SJCRH30 (cell line): ENCODE measurements at regions not wholly inside any gene's neighbourhood (a gene's known extent, or its start where the extent isn't known, plus 50 kb on each side); places are given as distances from the start of the nearest gene placed in this dataset.
A peak's percentile ranks its signal among the peaks of the same experiment; 100 is the strongest.

ENCODE experiments used
- DNase-seq, 2 experiments: peaks; one replicate each; pipeline ENCODE4 v3.0.0-alpha.2; 2015 to 2020
- H3K27ac ChIP-seq: fragments of 250-450 bp; sonication (Bioruptor Pico); 2 replicates; pipeline ENCODE4 v1.5.1; 2020; ENCODE audit warnings: mild to moderate bottlenecking, moderate library complexity
- H3K27me3 ChIP-seq: fragments of 250-450 bp; sonication (Bioruptor Pico); 2 replicates; pipeline ENCODE4 v1.5.1; 2020; ENCODE audit warnings: mild to moderate bottlenecking, moderate library complexity
- H3K36me3 ChIP-seq: fragments of 250-450 bp; sonication (Bioruptor Pico); 2 replicates; pipeline ENCODE4 v1.5.1; 2020; ENCODE audit warnings: mild to moderate bottlenecking, moderate library complexity
- H3K4me1 ChIP-seq: fragments of 250-450 bp; sonication (Bioruptor Pico); 2 replicates; pipeline ENCODE4 v1.5.1; 2020; ENCODE audit warnings: mild to moderate bottlenecking, moderate library complexity
- H3K4me3 ChIP-seq: fragments of 250-450 bp; sonication (Bioruptor Pico); 2 replicates; pipeline ENCODE4 v1.5.1; 2020; ENCODE audit warnings: mild to moderate bottlenecking, moderate library complexity
- H3K9me3 ChIP-seq: fragments of 250-450 bp; sonication (Bioruptor Pico); replicated peaks from 2 replicates; pipeline ENCODE4 v1.5.1; 2020; ENCODE audit warnings: mild to moderate bottlenecking, moderate library complexity

DNA sequence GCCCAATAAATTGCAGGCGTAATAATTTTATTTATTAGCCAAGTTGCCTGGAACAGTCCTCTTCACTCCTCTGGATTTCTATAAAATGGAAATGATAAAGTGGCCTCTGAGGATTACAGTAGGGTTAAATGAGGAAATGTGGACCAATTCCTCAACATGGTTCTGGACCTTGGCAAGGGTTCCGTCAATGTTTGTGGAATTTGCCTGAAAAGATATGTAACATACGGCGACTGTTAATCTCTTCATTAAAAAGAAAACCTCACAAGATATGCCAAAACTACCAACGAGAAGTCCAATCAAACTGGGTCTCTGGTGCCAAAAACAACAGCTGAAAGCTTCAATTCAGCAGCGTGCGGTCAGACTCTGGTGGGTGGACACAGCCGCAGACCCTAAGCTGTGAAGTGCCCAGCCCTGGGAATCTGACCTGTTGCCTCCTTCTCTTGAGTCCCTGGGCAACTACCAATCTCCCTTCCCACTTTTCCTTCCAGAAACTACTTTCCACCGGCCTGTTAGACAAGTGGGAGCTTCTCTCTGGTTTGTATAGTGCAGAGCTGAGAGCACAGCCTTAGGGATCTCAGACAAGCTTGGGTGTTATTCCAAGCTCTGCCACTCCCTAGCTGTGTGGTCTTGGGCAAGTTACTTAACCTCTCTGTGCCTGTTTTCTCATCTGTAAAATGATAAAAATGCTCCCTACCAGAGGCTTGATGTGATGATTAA, 190.5 kb upstream of the GSC start:
- H3K9me3 ChIP-seq = no peaks in the 10 kb centered on the region
- H3K36me3 ChIP-seq = no peaks in the 10 kb centered on the region
- no peaks in the 10 kb centered on the region for H3K4me1 ChIP-seq
- no peaks in the 10 kb centered on the region for H3K27me3 ChIP-seq
- DNase-seq = no peak
- H3K27ac ChIP-seq = no peak overlapping the region
- no peak overlapping the region for H3K4me3 ChIP-seq

DNA sequence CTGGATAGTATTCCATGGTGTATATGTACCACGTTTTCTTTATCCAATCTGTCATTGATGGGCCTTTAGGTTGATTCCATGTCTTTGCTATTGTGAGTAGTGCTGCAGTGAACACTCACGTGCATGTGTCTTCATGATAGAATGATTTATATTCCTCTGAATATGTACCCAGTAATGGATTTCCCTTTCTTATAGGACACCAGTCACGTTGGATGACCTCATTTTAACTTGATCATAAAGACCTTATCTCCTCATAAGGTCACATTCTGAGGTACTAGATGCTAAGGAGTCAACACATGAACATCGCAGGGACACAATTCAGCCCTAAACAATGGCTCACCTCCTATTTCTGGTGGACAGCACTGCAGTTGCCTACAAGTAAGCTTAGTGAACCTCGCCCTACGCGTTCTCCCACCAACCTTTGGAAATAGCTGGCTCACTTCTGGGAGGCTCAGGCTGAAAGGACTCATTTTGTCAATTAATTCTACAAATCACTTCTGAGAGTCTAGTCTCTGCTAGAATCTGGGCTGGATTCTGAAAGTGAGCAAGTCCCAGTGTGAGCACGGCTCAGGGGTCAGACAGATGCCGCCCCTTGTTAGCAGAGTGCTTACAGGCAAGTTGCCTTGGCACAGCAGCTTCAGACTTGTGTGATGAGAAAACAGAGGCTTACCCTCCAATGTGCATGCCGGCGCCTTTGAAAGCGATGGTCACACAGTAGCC, 183.8 kb upstream of the GSC start:
- DNase-seq = no peak
- Histone ChIP-seq H3K4me3 (no peak overlapping the region), H3K4me1 (no peaks in the 10 kb centered on the region), H3K36me3 (no peaks in the 10 kb centered on the region), H3K27ac (no peak overlapping the region), H3K9me3 (no peaks in the 10 kb centered on the region), H3K27me3 (no peaks in the 10 kb centered on the region)

DNA sequence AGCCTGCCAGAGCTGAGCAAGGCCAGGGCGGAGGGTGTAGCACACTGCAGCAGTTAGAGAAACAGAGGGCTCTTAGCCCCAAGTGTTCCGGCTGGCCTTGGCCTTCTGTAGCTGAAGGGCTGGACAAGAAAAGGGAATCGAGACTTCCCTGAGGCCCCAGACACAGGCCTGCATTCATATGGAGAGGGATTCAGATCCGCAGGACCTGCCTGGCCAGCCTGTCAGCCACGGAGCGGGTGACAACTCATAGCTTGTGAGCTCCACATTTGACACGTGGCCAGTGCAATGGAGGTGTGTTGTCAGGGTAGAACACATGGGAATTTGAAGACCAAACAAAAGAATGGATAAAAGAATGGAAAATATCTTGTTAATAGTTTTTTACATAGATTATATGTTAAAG, 182.2 kb upstream of the GSC start:
- no peak for DNase-seq
- Histone ChIP-seq H3K4me1 (no peaks in the 10 kb centered on the region), H3K9me3 (no peaks in the 10 kb centered on the region), H3K27ac (no peak overlapping the region), H3K36me3 (no peaks in the 10 kb centered on the region), H3K4me3 (no peak overlapping the region), H3K27me3 (no peaks in the 10 kb centered on the region)

DNA sequence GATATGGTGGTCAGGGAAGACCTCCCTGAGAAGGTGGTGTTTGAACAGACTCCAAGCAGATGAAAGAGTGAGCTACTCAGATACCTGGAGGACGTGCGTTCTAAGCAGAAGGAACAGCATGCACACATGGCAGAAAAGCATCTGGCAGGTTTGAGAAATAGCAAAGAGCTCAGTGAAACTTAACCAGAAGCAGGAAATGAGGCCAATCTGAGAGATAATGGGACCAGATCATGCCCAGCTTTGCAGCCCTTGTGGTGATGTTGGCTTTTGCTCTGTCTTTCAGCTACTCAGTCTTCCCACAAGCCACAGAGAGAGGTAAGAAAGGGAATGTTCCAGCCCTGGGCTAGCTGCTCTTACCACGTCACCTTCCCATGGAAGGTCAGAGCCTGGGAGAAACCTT, 176.3 kb upstream of the GSC start:
- Histone ChIP-seq H3K36me3 (no peaks in the 10 kb centered on the region), H3K27me3 (no peaks in the 10 kb centered on the region), H3K9me3 (no peaks in the 10 kb centered on the region), H3K27ac (no peak overlapping the region), H3K4me1 (no peaks in the 10 kb centered on the region), H3K4me3 (no peak overlapping the region)
- DNase-seq = no peak

DNA sequence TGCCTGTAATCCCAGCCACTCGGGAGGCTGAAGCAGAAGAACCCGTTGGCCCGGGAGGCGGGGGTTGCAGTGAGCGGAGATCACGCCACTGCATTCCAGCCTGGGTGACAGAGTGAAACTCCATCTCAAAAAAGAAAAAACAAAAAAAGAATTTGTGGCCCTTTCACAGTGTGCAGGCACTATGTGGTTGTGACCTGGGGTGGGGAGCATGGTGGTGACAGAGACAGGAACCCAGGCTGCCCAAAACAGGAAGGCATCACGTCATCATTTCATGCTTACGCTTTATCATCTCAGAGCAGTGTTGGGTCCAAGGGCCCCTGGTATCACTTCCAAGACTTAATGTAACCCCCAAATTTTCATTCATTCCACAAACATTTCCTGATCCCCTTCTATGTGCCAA, 175.7 kb upstream of the GSC start:
- Histone ChIP-seq H3K4me1 (no peaks in the 10 kb centered on the region), H3K36me3 (no peaks in the 10 kb centered on the region), H3K27me3 (no peaks in the 10 kb centered on the region), H3K27ac (no peak overlapping the region), H3K4me3 (no peak overlapping the region), H3K9me3 (no peaks in the 10 kb centered on the region)
- no peak for DNase-seq

DNA sequence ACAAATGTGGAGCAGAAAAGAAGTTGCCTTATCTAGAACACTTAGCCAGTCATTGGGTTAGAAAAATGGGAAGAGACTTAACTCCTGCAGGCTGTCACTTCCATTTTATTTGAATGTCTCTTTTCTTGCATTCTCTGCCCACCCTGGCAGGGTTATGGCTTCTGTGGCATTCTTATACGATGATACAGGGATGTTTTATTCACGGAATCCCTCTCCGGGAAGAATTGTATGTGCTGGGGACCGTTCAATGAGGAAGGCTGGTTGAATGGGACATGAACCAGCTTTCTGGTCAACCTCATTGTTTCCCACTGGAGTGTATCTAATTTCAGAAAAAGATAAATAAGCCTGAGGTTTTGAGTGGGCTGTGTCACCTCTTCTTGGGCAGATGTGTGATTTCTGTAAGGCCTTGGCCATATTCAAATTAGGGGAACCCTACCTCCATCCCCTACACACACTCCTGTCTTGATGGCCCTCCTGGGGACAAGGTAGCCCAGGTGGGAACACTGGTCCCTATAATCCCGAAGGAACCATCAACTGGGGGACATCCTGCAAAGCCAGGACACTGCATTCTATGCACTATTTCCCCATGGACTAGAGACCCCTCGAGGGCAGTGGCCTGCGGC, 174.8 kb upstream of the GSC start:
- H3K36me3 ChIP-seq = no peaks in the 10 kb centered on the region
- no peak overlapping the region for H3K27ac ChIP-seq
- no peak overlapping the region for H3K4me3 ChIP-seq
- H3K4me1 ChIP-seq = no peaks in the 10 kb centered on the region
- H3K9me3 ChIP-seq = no peaks in the 10 kb centered on the region
- no peaks in the 10 kb centered on the region for H3K27me3 ChIP-seq
- no peak for DNase-seq

DNA sequence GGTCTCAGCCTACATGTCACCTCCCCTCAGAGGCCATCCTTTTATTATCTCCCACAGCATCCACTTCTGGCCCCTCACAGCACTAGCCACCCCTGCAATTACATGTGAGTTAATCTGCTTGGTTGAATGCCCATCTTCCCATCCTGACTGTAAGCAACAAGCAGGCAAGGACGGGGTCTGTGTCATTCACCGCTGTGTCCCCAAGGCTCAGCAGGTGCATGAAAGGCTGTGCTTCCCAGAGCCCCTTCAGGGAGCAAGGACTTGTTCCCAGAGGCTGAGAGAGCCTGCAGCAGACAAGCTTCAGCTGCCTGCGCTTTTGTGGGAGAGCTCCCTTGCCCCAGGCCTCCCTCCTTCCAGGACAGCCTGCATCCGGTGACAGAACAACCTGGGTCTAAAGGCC, 172.7 kb upstream of the GSC start:
- no peak for DNase-seq
- Histone ChIP-seq H3K4me1 (peaks cover 2% of the 10 kb centered on the region; the same call in 1 of the 2 replicates), H3K9me3 (no peaks in the 10 kb centered on the region), H3K36me3 (no peaks in the 10 kb centered on the region), H3K27ac (no peak overlapping the region), H3K27me3 (no peaks in the 10 kb centered on the region), H3K4me3 (no peak overlapping the region)

DNA sequence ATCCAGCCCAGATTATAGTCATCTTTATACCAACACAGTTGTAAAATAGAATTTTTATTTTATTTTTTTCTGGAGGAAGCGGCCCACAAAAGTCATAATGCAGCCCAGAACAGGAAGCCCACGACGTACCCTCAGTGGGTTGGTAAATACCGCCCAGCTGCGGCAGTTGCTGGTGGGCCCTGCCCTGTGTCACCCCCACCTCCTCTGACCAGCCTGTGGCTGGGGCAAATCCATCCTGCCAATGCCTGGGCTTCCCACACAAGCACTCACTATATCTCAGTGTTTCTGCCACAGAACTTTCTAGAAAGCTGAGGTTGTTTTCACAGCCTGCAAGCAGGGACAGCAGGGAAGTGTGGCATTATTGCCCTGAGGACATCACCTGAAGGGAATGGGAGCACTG, 171.4 kb upstream of the GSC start:
- no peak for DNase-seq
- no peaks in the 10 kb centered on the region for H3K27me3 ChIP-seq

DNA sequence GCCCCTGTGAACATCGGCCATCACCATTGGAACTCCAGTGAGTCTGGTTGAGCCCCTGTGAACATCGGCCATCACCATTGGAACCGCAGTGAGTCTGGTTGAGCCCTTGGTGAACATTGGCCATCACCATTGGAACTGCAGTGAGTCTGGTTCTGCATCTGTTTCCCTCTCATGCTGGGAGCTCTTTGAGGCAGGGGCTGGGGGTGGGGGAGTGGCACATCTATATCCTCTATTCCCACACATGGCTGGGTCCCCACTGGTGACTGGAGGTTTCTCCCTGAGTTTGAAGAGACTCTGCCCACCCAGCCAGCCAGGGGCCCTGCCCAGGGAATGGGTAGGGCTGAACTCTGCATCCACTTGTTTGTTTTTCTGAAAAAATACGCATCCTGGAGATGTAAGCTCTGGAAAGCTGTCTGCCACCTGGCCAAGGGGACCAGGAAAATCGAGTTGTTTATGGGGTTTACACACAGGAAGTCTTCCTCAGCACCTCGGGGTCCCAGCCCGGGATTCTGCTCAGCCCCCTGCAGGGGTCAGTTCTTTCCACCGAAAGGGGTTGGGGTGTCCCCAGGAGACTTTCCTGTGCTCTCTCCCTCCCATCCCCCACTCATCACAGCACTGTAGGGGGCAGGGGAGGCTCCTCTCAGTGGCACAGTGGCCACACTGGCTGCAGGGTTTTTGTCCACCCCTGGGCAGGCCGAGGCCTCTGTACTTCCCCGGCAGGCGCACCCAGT, 170.5 kb upstream of the GSC start:
- peaks cover 3% of the 10 kb centered on the region; the same call in 1 of the 2 replicates for H3K4me1 ChIP-seq
- no peaks in the 10 kb centered on the region for H3K9me3 ChIP-seq
- H3K27ac ChIP-seq = no peak overlapping the region
- no peaks in the 10 kb centered on the region for H3K27me3 ChIP-seq
- no peaks in the 10 kb centered on the region for H3K36me3 ChIP-seq
- H3K4me3 ChIP-seq = no peak overlapping the region
- DNase-seq = no peak

More for the DNA sequence above, 171.4 kb upstream of the GSC start:
- Histone ChIP-seq H3K36me3 (no peaks in the 10 kb centered on the region), H3K27ac (no peak overlapping the region), H3K9me3 (no peaks in the 10 kb centered on the region), H3K4me1 (peaks cover 3% of the 10 kb centered on the region; the same call in 1 of the 2 replicates), H3K4me3 (no peak overlapping the region)

DNA sequence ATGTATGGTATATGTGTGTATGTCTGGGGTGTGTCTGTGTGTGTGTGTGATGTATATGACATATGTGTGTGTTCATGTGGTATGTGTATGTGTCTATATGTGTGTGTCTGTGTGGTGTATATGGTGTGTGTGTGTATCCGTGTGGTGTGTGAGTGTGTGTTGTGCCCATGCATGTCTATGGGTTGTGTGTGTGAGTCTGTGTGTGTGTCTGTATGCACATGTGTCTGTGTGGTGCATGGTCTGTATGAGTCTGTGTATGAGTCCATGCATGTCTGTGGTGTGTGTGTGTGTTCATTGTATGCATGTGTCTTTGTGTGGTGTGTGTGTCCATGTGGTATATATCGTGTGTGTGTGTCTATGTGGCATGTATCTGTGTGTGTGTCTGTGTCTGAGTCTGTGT, 168.1 kb upstream of the GSC start:
- Histone ChIP-seq H3K9me3 (no peaks in the 10 kb centered on the region), H3K27me3 (no peaks in the 10 kb centered on the region), H3K4me3 (no peak overlapping the region; the same call in 1 of the 2 replicates), H3K4me1 (peaks cover 3% of the 10 kb centered on the region; the same call in 1 of the 2 replicates), H3K36me3 (no peaks in the 10 kb centered on the region), H3K27ac (no peak overlapping the region)
- DNase-seq = no peak

DNA sequence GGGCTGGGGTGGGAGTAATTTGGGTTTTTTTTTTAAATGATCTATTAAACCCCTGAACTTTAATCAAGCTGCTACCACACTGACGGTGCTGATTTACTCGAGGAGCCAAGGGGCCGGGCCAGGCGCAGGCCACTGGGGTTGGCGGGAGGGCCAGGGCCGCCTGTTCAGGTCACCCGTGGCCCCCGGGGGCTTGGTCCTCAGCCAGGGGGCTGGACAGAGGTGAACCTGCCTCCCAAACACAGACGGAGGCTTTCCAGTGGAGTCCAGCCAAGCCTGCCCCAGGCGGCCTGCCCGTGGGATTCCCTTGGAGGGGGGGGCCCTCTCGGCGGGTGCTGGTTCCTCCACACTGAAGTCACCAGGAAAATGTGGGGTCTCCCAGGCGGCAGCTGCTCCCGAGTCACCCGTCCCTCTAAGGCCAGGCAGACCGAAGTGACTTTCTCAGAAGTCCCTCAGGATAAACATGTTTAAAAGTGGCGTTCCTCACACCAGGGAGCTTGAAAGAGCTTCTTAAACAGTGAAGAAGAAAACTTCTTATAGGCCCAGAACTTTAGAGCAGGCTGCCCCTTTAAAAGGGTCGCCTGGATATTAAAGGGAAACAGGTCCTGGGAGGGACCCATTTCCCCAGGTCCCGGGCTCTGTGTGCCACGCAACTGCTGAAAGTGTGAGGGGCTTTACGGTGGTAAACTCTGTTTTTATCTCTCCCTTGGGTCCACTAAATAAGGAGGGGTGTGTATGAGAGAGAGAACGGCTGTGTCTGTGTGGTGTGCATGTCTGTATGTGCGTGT, 167.2 kb upstream of the GSC start:
- H3K4me1 ChIP-seq = peaks cover 3% of the 10 kb centered on the region; the same call in 1 of the 2 replicates

DNA sequence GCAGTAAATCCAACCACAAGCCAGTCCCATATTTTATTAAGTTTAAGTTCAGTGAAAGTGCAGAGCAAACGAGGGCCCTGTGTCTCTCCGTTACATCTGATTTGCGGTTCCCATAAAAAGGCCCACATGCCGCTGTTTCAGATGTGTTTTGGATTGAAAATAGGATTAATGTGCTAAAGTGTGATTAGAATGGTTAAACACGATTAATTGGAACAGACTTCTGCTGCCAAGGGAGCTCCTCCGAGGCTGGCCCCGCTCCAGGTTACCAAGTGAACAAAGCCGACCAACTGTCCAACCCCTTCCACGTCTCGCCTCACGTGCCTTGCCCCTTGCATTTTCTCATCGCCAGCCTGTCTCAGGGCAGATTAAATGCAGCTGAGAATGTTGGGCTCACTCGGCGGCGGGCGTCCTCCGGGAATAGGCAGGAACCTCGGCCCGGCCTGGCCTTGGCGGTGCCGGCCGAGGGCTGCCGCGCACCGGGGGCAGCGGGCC, 166.5 kb upstream of the GSC start:
- peaks cover 3% of the 10 kb centered on the region; the same call in 1 of the 2 replicates for H3K4me1 ChIP-seq
- peak overlapping the region; percentile 57 for H3K4me3 ChIP-seq
- H3K36me3 ChIP-seq = no peaks in the 10 kb centered on the region
- H3K27me3 ChIP-seq = no peaks in the 10 kb centered on the region
- H3K9me3 ChIP-seq = no peaks in the 10 kb centered on the region
- H3K27ac ChIP-seq = peak overlapping the region; percentile 68
- peak; percentile 87 to 89 for DNase-seq

More for the DNA sequence above, 167.2 kb upstream of the GSC start:
- Histone ChIP-seq H3K9me3 (no peaks in the 10 kb centered on the region), H3K36me3 (no peaks in the 10 kb centered on the region), H3K27ac (peak overlapping the region; percentile 68), H3K4me3 (peak overlapping the region; percentile 57), H3K27me3 (no peaks in the 10 kb centered on the region)
- peak; percentile 57 to 65 for DNase-seq

DNA sequence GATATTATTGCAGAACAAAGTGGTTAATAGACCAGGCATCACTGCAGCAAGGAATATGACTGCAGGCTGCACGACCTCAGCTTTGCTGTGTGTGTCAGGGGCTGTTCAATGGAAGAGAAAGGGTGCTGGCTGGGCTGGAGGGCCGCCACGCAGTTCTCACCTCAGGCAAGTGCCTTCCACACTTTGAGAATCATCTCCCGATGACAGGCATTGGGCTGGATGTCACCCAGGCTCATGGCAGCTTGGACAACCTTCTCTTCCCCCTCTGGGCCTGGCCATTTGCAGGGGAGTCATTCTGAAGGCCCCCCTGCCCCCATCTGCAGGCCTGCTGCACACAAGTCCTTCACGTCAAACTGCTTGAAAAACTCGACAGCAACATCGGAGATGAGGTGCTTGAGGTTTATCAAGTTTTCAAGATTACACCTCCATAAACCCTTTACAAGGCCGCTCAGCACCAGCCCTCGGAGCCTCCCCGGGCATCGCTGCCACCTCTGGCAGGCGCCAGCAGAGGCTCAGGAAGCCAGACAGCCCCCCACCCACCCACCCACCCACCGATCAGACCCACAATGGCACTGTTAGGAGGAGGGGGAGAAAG, 165.9 kb upstream of the GSC start:
- Histone ChIP-seq H3K27me3 (no peaks in the 10 kb centered on the region), H3K4me3 (no peak overlapping the region)

More for the DNA sequence above, 165.9 kb upstream of the GSC start:
- no peaks in the 10 kb centered on the region for H3K9me3 ChIP-seq
- DNase-seq = no peak
- H3K36me3 ChIP-seq = no peaks in the 10 kb centered on the region
- no peak overlapping the region for H3K27ac ChIP-seq
- peaks cover 3% of the 10 kb centered on the region; the same call in 1 of the 2 replicates for H3K4me1 ChIP-seq
